Activated CD8-positive, alpha-beta T cell treated with anti-CD3 and anti-CD28 coated beads for 36 hours (primary cell): ENCODE measurements at regions not wholly inside any gene's neighbourhood (a gene's known extent, or its start where the extent isn't known, plus 50 kb on each side); places are given as distances from the start of the nearest gene placed in this dataset.

Experiments used
- ATAC-seq: fragments of 200-7000 bp; cut with Tn5 transposase; one replicate; pipeline ENCODE4 v1.10.0; 2021; ENCODE audit warnings: mild to moderate bottlenecking, moderate library complexity
- CTCF ChIA-PET: fragments of 350-600 bp; sonication (Branson Sonifier 250); formaldehyde crosslinking; loops from one replicate; lab custom pipeline; 2021; ENCODE audit warnings: antibody characterized with exemption; lab: Charles Lee
- POLR2A ChIA-PET: fragments of 350-600 bp; sonication (Branson Sonifier 250); formaldehyde crosslinking; loops from one replicate; lab custom pipeline; 2021; ENCODE audit warnings: antibody characterized with exemption; lab: Charles Lee
- DNase-seq: peaks from one replicate; pipeline ENCODE4 v3.0.0-alpha.2; 2020
- H3K27ac Mint-ChIP-seq: one replicate; pipeline ENCODE4 v1.8.0; 2021; ENCODE audit warnings: mild to moderate bottlenecking, mixed read lengths
- H3K27me3 Mint-ChIP-seq: one replicate; pipeline ENCODE4 v1.8.0; 2021; ENCODE audit warnings: mixed read lengths
- H3K36me3 Mint-ChIP-seq: one replicate; pipeline ENCODE4 v1.8.0; 2021; ENCODE audit warnings: low read depth, mixed read lengths
- H3K4me1 Mint-ChIP-seq: one replicate; pipeline ENCODE4 v1.8.0; 2021; ENCODE audit warnings: low read depth, mixed read lengths
- H3K4me3 Mint-ChIP-seq: one replicate; pipeline ENCODE4 v1.8.0; 2021; ENCODE audit warnings: mild to moderate bottlenecking, moderate library complexity, mixed read lengths
- H3K9me3 Mint-ChIP-seq: one replicate; pipeline ENCODE4 v1.8.0; 2021; ENCODE audit warnings: mixed read lengths
- CTCF ChIP-seq: fragments of 200-600 bp; IDR thresholded peaks from one replicate; pipeline ENCODE4 v1.8.0; 2022; ENCODE audit warnings: antibody characterized with exemption, mild to moderate bottlenecking
- intact Hi-C: fragments of 100-400 bp; cut with micrococcal nuclease; formaldehyde crosslinking; loops from one replicate; pipeline ENCODE4 v1.10.0; 2022

GRCh38 chr2:176514276-176514675 is 245.0 kb downstream of the MTX2 start:
- ChIA-PET POLR2A (no interaction called here), CTCF (interaction anchor here (0.9 to 1.5 kb wide), 2 partner anchors 41 to 59 kb away, joined by 3 read pairs; no protein-coding TSS in a partner anchor)
- Mint-ChIP-seq H3K27me3 (no peaks in the 10 kb centered on the region), H3K4me3 (no peak overlapping the region), H3K27ac (no peak overlapping the region), H3K4me1 (peaks cover 13% of the 10 kb centered on the region), H3K9me3 (no peaks in the 10 kb centered on the region), H3K36me3 (no peaks in the 10 kb centered on the region)
- intact Hi-C loops = no loop called here
- DNase-seq = no peak
- no peak for TF ChIP-seq CTCF
- no peak for ATAC-seq

- no peak overlapping the region for H3K4me3 Mint-ChIP-seq
- ChIA-PET POLR2A (no interaction called here), CTCF (interaction anchor here (0.9 to 1.5 kb wide), 2 partner anchors 40 to 60 kb away, joined by 3 read pairs; no protein-coding TSS in a partner anchor)
- H3K27ac Mint-ChIP-seq = no peak overlapping the region
- ATAC-seq (no peak), DNase-seq (no peak)
- no peaks in the 10 kb centered on the region for H3K36me3 Mint-ChIP-seq
- TF ChIP-seq CTCF = no peak
- H3K9me3 Mint-ChIP-seq = no peaks in the 10 kb centered on the region
- peaks cover 12% of the 10 kb centered on the region for H3K4me1 Mint-ChIP-seq
- intact Hi-C loops = no loop called here
- H3K27me3 Mint-ChIP-seq = no peaks in the 10 kb centered on the region
Measured at GRCh38 chr2:176514805-176515500, 245.7 kb downstream of the MTX2 start.

- Mint-ChIP-seq H3K27me3 (no peaks in the 10 kb centered on the region), H3K9me3 (no peaks in the 10 kb centered on the region), H3K4me3 (no peak overlapping the region), H3K36me3 (no peaks in the 10 kb centered on the region), H3K27ac (no peak overlapping the region), H3K4me1 (peaks cover 12% of the 10 kb centered on the region)
- ChIA-PET CTCF (no interaction called here), POLR2A (no interaction called here)
- ATAC-seq (no peak), DNase-seq (no peak)
- TF ChIP-seq CTCF = no peak
- intact Hi-C loops = no loop called here
Measured at GRCh38 chr2:176516051-176516602, 246.9 kb downstream of the MTX2 start.

GRCh38 chr2:176518823-176519222 is 249.6 kb downstream of the MTX2 start:
- POLR2A ChIA-PET = interaction anchor here (0.6 kb wide), 1 partner anchor 386 kb away, joined by 3 read pairs; no protein-coding TSS in a partner anchor
- H3K9me3 Mint-ChIP-seq = no peaks in the 10 kb centered on the region
- H3K36me3 Mint-ChIP-seq = no peaks in the 10 kb centered on the region
- no peak for DNase-seq
- no peak overlapping the region for H3K4me3 Mint-ChIP-seq
- intact Hi-C loops = no loop called here
- TF ChIP-seq CTCF = no peak
- no peak for ATAC-seq
- CTCF ChIA-PET = no interaction called here
- H3K27ac Mint-ChIP-seq = no peak overlapping the region
- peaks cover 12% of the 10 kb centered on the region for H3K4me1 Mint-ChIP-seq
- peaks cover 2% of the 10 kb centered on the region for H3K27me3 Mint-ChIP-seq

GRCh38 chr2:176521878-176522670 is 252.8 kb downstream of the MTX2 start:
- ChIA-PET POLR2A (no interaction called here), CTCF (no interaction called here)
- H3K36me3 Mint-ChIP-seq = no peaks in the 10 kb centered on the region
- H3K9me3 Mint-ChIP-seq = no peaks in the 10 kb centered on the region
- DNase-seq (no peak), ATAC-seq (no peak)
- TF ChIP-seq CTCF = no peak
- H3K27ac Mint-ChIP-seq = no peak overlapping the region
- intact Hi-C loops = no loop called here
- H3K27me3 Mint-ChIP-seq = peaks cover 10% of the 10 kb centered on the region
- H3K4me3 Mint-ChIP-seq = no peak overlapping the region
- H3K4me1 Mint-ChIP-seq = no peaks in the 10 kb centered on the region
